ENCODE measurements at regions not wholly inside any gene's neighbourhood (a gene's known extent, or its start where the extent isn't known, plus 50 kb on each side); places are given as distances from the start of the nearest gene placed in this dataset.
"Not testable (repeated sequence)": the region's sequence is repeated elsewhere in the genome, so short reads cannot be mapped to it uniquely, and the experiment has no call there.

- TF ChIP-seq CTCF (IDR thresholded peaks at IDR 0.05; ENCODE audit: poor library complexity); EZH2 (IDR thresholded peaks at IDR 0.05; ENCODE audit: borderline replicate concordance): not testable (repeated sequence)
Observed at GRCh38 chr1:224562881-224563280, 53.2 kb upstream of the CNIH3 start.

Measured in hepatocyte (in vitro differentiated cells).